SK-N-SH treated with all-trans-retinoic acid at 6 μM for 48 hours (cell line): ENCODE measurements at regions not wholly inside any gene's neighbourhood (a gene's known extent, or its start where the extent isn't known, plus 50 kb on each side); places are given as distances from the start of the nearest gene placed in this dataset.

ENCODE experiments used
- ATAC-seq: fragments of 200-7000 bp; cut with Tn5 transposase; 3 replicates; pipeline ENCODE4 v1.9.1; 2020; ENCODE audit warnings: mild to moderate bottlenecking, moderate library complexity
- ARNTL ChIP-seq: fragments of 450-650 bp; formaldehyde crosslinking; IDR thresholded peaks from 2 replicates; pipeline ENCODE4 v1.5.0; 2020; ENCODE audit warnings: low read depth, mild to moderate bottlenecking, moderate library complexity, borderline replicate concordance
- BACH2 ChIP-seq: fragments of 250-450 bp; sonication (Bioruptor Pico); IDR thresholded peaks from 2 replicates; pipeline ENCODE4 v1.9.0; 2021; ENCODE audit warnings: mild to moderate bottlenecking, borderline replicate concordance
- ESRRG ChIP-seq: fragments of 250-450 bp; sonication (Bioruptor Pico); IDR thresholded peaks from 2 replicates; pipeline ENCODE4 v1.6.1; 2021; ENCODE audit warnings: mild to moderate bottlenecking
- GLIS3 ChIP-seq: fragments of 250-450 bp; sonication (Bioruptor Pico); IDR thresholded peaks from 2 replicates; pipeline ENCODE4 v1.5.0; 2020; ENCODE audit warnings: mild to moderate bottlenecking, moderate library complexity
- ISL1 ChIP-seq: fragments of 250-450 bp; sonication (Bioruptor Pico); IDR thresholded peaks from 2 replicates; pipeline ENCODE4 v2.1.2; 2022; ENCODE audit warnings: mild to moderate bottlenecking, moderate library complexity
- OSR1 ChIP-seq: fragments of 250-450 bp; sonication (Bioruptor Pico); IDR thresholded peaks from 2 replicates; pipeline ENCODE4 v1.8.0; 2022; ENCODE audit warnings: moderate library complexity, mild to moderate bottlenecking, inconsistent platforms
- PPARA ChIP-seq: fragments of 250-450 bp; sonication (Bioruptor Pico); IDR thresholded peaks from 2 replicates; pipeline ENCODE4 v1.5.0; 2020; ENCODE audit warnings: mild to moderate bottlenecking, borderline replicate concordance
- RARB ChIP-seq: fragments of 250-450 bp; sonication (Bioruptor Pico); IDR thresholded peaks from 2 replicates; pipeline ENCODE4 v1.8.0; 2021; ENCODE audit warnings: mild to moderate bottlenecking, moderate library complexity
- SNAI2 ChIP-seq: fragments of 250-450 bp; sonication (Bioruptor Pico); IDR thresholded peaks from 2 replicates; pipeline ENCODE4 v1.5.0; 2020; ENCODE audit warnings: mild to moderate bottlenecking, moderate library complexity
- TCF4 ChIP-seq: fragments of 250-450 bp; sonication (Bioruptor Pico); IDR thresholded peaks from 2 replicates; pipeline ENCODE4 v1.8.0; 2021; ENCODE audit warnings: mild to moderate bottlenecking, moderate library complexity, borderline replicate concordance
- TOX ChIP-seq: fragments of 250-450 bp; sonication (Bioruptor Pico); IDR thresholded peaks from 2 replicates; pipeline ENCODE4 v1.8.0; 2021; ENCODE audit warnings: mild to moderate bottlenecking, moderate library complexity, borderline replicate concordance
- ZC3H10 ChIP-seq: fragments of 250-450 bp; sonication (Bioruptor Pico); IDR thresholded peaks from 2 replicates; pipeline ENCODE4 v1.5.1; 2021; ENCODE audit warnings: mild to moderate bottlenecking, moderate library complexity
- ZFP3 ChIP-seq: fragments of 250-450 bp; sonication (Bioruptor Pico); IDR thresholded peaks from 2 replicates; pipeline ENCODE4 v1.5.0; 2020; ENCODE audit warnings: mild to moderate bottlenecking, moderate library complexity
- ZFP30 ChIP-seq: fragments of 450-650 bp; formaldehyde crosslinking; IDR thresholded peaks from 2 replicates; pipeline ENCODE4 v1.5.0; 2022; ENCODE audit warnings: mild to moderate bottlenecking, moderate library complexity
- ZNF565 ChIP-seq: fragments of 450-650 bp; formaldehyde crosslinking; conservative IDR thresholded peaks from 2 replicates; pipeline ENCODE4 v1.5.0; 2020; ENCODE audit warnings: low read depth, mild to moderate bottlenecking, moderate library complexity
- ZNF70 ChIP-seq: fragments of 450-650 bp; formaldehyde crosslinking; IDR thresholded peaks from 2 replicates; pipeline ENCODE4 v1.5.0; 2020; ENCODE audit warnings: mild to moderate bottlenecking, moderate library complexity
- ZNF8 ChIP-seq: fragments of 450-650 bp; formaldehyde crosslinking; IDR thresholded peaks from 2 replicates; pipeline ENCODE4 v1.5.0; 2020; ENCODE audit warnings: mild to moderate bottlenecking, moderate library complexity
- TF ChIP-seq, protein P1 (sequence below): fragments of 250-450 bp; sonication (Bioruptor Pico); IDR thresholded peaks from 2 replicates; pipeline ENCODE4 v1.8.0; 2021; ENCODE audit warnings: low read depth, mild to moderate bottlenecking, moderate library complexity, borderline replicate concordance
- TF ChIP-seq, protein P2 (sequence below): fragments of 250-450 bp; sonication (Bioruptor Pico); IDR thresholded peaks from 2 replicates; pipeline ENCODE4 v1.8.0; 2020; ENCODE audit warnings: mild to moderate bottlenecking, moderate library complexity, borderline replicate concordance
- TF ChIP-seq, protein P3 (sequence below): fragments of 250-450 bp; sonication (Bioruptor Pico); IDR thresholded peaks from 2 replicates; pipeline ENCODE4 v1.5.1; 2020; ENCODE audit warnings: low read depth, mild to moderate bottlenecking, moderate library complexity
- TF ChIP-seq, protein P4 (sequence below): fragments of 250-450 bp; sonication (Bioruptor Pico); IDR thresholded peaks from 2 replicates; pipeline ENCODE4 v1.5.0; 2020; ENCODE audit warnings: mild to moderate bottlenecking, moderate library complexity

DNA sequence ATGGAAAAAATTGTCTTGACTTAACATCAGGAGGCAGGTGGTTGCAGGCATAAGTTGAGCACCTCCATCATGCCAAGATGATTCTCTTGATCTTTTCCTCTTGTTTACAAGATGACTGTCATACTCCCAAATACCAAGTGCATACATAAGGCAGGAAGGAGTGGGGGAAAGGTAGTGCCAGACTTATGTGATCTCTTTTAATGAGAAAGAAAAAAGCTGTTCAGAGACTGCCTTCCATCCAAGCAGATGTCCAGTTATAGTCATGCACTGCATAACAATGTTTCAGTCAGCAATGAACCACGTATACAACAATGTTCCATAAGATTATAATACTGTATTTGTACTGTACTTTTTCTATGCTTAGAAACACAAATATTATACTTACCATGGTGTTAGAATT lies 135.7 kb downstream of the EHF start:
- ATAC-seq, result no peak
- no peak for TF ChIP-seq ZNF565 (CRISPR knock-in tag)
- no peak for TF ChIP-seq PPARA (CRISPR knock-in tag)
- TF ChIP-seq TCF4 (CRISPR knock-in tag), result no peak
- no peak for TF ChIP-seq OSR1
- TF ChIP-seq TOX (CRISPR knock-in tag), result no peak
- no peak for TF ChIP-seq ARNTL (CRISPR knock-in tag)
- no peak for TF ChIP-seq ZNF70 (CRISPR knock-in tag)
- TF ChIP-seq ZFP30, result no peak
- TF ChIP-seq BACH2 (CRISPR knock-in tag), result no peak
- TF ChIP-seq, protein P1, sequence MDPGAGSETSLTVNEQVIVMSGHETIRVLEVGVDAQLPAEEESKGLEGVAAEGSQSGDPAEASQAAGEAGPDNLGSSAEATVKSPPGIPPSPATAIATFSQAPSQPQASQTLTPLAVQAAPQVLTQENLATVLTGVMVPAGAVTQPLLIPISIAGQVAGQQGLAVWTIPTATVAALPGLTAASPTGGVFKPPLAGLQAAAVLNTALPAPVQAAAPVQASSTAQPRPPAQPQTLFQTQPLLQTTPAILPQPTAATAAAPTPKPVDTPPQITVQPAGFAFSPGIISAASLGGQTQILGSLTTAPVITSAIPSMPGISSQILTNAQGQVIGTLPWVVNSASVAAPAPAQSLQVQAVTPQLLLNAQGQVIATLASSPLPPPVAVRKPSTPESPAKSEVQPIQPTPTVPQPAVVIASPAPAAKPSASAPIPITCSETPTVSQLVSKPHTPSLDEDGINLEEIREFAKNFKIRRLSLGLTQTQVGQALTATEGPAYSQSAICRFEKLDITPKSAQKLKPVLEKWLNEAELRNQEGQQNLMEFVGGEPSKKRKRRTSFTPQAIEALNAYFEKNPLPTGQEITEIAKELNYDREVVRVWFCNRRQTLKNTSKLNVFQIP, result no peak
- TF ChIP-seq, protein P2, sequence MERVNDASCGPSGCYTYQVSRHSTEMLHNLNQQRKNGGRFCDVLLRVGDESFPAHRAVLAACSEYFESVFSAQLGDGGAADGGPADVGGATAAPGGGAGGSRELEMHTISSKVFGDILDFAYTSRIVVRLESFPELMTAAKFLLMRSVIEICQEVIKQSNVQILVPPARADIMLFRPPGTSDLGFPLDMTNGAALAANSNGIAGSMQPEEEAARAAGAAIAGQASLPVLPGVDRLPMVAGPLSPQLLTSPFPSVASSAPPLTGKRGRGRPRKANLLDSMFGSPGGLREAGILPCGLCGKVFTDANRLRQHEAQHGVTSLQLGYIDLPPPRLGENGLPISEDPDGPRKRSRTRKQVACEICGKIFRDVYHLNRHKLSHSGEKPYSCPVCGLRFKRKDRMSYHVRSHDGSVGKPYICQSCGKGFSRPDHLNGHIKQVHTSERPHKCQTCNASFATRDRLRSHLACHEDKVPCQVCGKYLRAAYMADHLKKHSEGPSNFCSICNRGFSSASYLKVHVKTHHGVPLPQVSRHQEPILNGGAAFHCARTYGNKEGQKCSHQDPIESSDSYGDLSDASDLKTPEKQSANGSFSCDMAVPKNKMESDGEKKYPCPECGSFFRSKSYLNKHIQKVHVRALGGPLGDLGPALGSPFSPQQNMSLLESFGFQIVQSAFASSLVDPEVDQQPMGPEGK (CRISPR knock-in tag), result no peak
- TF ChIP-seq, protein P3, sequence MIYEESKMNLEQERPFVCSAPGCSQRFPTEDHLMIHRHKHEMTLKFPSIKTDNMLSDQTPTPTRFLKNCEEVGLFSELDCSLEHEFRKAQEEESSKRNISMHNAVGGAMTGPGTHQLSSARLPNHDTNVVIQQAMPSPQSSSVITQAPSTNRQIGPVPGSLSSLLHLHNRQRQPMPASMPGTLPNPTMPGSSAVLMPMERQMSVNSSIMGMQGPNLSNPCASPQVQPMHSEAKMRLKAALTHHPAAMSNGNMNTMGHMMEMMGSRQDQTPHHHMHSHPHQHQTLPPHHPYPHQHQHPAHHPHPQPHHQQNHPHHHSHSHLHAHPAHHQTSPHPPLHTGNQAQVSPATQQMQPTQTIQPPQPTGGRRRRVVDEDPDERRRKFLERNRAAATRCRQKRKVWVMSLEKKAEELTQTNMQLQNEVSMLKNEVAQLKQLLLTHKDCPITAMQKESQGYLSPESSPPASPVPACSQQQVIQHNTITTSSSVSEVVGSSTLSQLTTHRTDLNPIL (CRISPR knock-in tag), result no peak
- TF ChIP-seq ZC3H10 (CRISPR knock-in tag), result no peak
- TF ChIP-seq ZFP3, result no peak
- TF ChIP-seq ISL1 (CRISPR knock-in tag), result no peak
- TF ChIP-seq SNAI2 (CRISPR knock-in tag), result no peak
- TF ChIP-seq ZNF8 (CRISPR knock-in tag), result no peak
- no peak for TF ChIP-seq RARB (CRISPR knock-in tag)
- TF ChIP-seq ESRRG (CRISPR knock-in tag), result no peak

DNA sequence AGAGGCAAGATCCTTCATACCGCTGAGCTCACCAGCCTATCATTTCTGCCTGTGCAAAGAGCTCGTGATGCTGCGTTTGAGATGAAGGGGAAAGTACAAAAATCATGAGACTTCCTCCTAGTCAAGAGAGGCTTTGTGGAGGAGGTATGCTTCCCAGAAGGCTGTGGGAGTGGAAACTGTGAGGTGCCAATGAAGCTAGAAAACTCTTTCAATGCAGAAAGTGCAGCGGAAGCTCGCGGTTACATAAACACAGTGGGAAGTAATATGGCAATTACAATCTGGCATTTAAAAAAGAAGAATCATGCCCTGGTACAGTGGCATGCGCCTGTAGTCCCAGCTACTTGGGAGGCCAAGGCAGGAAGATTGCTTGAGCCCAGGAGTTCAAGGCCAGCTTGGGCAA lies 134.8 kb downstream of the EHF start:
- ATAC-seq, result no peak
- TF ChIP-seq, protein P2 (CRISPR knock-in tag), result no peak
- TF ChIP-seq TCF4 (CRISPR knock-in tag), result no peak

DNA sequence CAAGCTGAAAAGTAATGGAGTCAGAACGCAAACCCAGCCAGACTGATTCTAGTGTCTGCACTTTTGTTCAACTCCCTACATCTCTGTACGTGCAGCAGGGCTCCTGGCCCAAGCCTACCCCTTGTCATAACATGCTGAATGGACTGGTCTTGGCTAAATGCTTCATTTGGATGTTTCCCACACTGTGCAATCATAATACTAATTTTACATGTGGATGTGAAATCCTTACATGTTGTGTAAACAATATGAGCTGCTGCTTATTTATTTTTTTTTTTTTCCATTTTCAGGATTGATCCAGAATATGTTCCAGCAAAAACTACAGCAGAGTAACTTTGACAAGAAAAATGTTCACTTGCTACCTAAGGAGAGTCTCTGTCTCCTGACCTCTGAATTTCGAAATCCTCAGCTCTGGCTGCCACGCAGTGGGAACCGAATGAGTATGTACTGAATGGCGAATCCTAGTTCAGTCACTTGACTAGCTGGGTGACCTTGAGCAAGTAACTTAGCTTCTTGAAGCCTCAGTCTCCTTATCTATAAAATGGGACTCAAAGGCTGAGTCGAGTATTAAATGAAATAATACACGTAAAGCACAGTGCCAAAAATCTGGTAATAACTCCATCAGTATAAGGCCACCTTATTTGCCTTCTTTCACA lies 133.4 kb downstream of the EHF start:
- ATAC-seq, result no peak
- TF ChIP-seq, protein P4, sequence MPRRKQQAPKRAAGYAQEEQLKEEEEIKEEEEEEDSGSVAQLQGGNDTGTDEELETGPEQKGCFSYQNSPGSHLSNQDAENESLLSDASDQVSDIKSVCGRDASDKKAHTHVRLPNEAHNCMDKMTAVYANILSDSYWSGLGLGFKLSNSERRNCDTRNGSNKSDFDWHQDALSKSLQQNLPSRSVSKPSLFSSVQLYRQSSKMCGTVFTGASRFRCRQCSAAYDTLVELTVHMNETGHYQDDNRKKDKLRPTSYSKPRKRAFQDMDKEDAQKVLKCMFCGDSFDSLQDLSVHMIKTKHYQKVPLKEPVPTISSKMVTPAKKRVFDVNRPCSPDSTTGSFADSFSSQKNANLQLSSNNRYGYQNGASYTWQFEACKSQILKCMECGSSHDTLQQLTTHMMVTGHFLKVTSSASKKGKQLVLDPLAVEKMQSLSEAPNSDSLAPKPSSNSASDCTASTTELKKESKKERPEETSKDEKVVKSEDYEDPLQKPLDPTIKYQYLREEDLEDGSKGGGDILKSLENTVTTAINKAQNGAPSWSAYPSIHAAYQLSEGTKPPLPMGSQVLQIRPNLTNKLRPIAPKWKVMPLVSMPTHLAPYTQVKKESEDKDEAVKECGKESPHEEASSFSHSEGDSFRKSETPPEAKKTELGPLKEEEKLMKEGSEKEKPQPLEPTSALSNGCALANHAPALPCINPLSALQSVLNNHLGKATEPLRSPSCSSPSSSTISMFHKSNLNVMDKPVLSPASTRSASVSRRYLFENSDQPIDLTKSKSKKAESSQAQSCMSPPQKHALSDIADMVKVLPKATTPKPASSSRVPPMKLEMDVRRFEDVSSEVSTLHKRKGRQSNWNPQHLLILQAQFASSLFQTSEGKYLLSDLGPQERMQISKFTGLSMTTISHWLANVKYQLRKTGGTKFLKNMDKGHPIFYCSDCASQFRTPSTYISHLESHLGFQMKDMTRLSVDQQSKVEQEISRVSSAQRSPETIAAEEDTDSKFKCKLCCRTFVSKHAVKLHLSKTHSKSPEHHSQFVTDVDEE (CRISPR knock-in tag), result no peak
- TF ChIP-seq ARNTL (CRISPR knock-in tag), result no peak
- TF ChIP-seq TCF4 (CRISPR knock-in tag), result no peak
- TF ChIP-seq GLIS3 (CRISPR knock-in tag), result no peak
- no peak for TF ChIP-seq BACH2 (CRISPR knock-in tag)
- no peak for TF ChIP-seq ZNF565 (CRISPR knock-in tag)
- no peak for TF ChIP-seq ZNF70 (CRISPR knock-in tag)
- no peak for TF ChIP-seq OSR1
- TF ChIP-seq, protein P3 (CRISPR knock-in tag), result no peak
- TF ChIP-seq ZC3H10 (CRISPR knock-in tag), result no peak
- TF ChIP-seq ISL1 (CRISPR knock-in tag), result no peak
- TF ChIP-seq TOX (CRISPR knock-in tag), result no peak
- TF ChIP-seq ZFP3, result no peak
- TF ChIP-seq ESRRG (CRISPR knock-in tag), result no peak
- TF ChIP-seq SNAI2 (CRISPR knock-in tag), result no peak
- no peak for TF ChIP-seq RARB (CRISPR knock-in tag)
- TF ChIP-seq, protein P1, result no peak
- no peak for TF ChIP-seq PPARA (CRISPR knock-in tag)
